HCT116 (cell line): ENCODE measurements at regions not wholly inside any gene's neighbourhood (a gene's known extent, or its start where the extent isn't known, plus 50 kb on each side); places are given as distances from the start of the nearest gene placed in this dataset.

ENCODE experiments used
- ATAC-seq: fragments of 200-7000 bp; cut with Tn5 transposase; 2 replicates; pipeline ENCODE4 v1.9.1; 2020; ENCODE audit warnings: mild to moderate bottlenecking, moderate library complexity
- BruUV-seq: library from RNA; stranded (reverse); fragments of 400-500 nt; replicated peaks from 2 replicates; lab custom pipeline; 2021; lab: Mats Ljungman, UMichigan
- CTCF ChIA-PET: fragments of 300-600 bp; sonication (Branson Sonifier 250); formaldehyde crosslinking; loops from one replicate; lab custom pipeline; 2021; ENCODE audit warnings: antibody characterized with exemption; lab: Charles Lee
- POLR2A ChIA-PET: fragments of 300-600, 350-600 bp; sonication (Branson Sonifier 250); formaldehyde crosslinking; loops from one replicate; lab custom pipeline; 2021; ENCODE audit warnings: antibody characterized with exemption; lab: Charles Lee
- RAD21 ChIA-PET, 2 experiments: fragments of 300-600 bp; sonication (Branson Sonifier 250); formaldehyde crosslinking; loops; one replicate each; lab custom pipeline; 2023; ENCODE audit warnings: low total read pairs in 2 of 2; ENCODE audit not compliant: uncharacterized antibody in 2 of 2, unreplicated experiment in 2 of 2, low non-redundant PET in 1 of 2; lab: Charles Lee
- DNase-seq: peaks from one replicate; pipeline ENCODE4 v3.0.0-alpha.2; 2010; ENCODE audit warnings: low read depth, low spot score
- H2AFZ ChIP-seq: fragments of 200-600 bp; shearing (Covaris generic), sonication (generic); 2 replicates; pipeline ENCODE4 v1.6.1; 2017; ENCODE audit warnings: low read depth, mixed run types, mixed read lengths, antibody characterized with exemption, low read length; ENCODE audit not compliant: poor library complexity, severe bottlenecking
- H3K27ac ChIP-seq: 2 replicates; pipeline ENCODE4 v1.5.1; 2012; ENCODE audit warnings: low read depth, low read length
- H3K27me3 ChIP-seq: fragments of 200-600 bp; sonication (generic); 2 replicates; pipeline ENCODE4 v1.6.1; 2016; ENCODE audit warnings: mixed run types, low read length, mixed read lengths; ENCODE audit not compliant: insufficient read depth
- H3K36me3 ChIP-seq, 2 experiments: fragments of 200-500 bp in 1 of 2; fragments of 200-600 bp in 1 of 2; sonication (Bioruptor generic) in 1 of 2; sonication (generic) in 1 of 2; 2 replicates each; pipeline versions ENCODE4 v1.5.1 to v1.6.1; 2014 to 2016; ENCODE audit warnings: low read length in 2 of 2, inconsistent platforms in 1 of 2, mixed read lengths in 1 of 2, mixed run types in 1 of 2; ENCODE audit not compliant: insufficient read depth in 2 of 2, control insufficient read depth in 1 of 2
- H3K4me1 ChIP-seq, 2 experiments: fragments of 200-600 bp in 1 of 2; sonication (generic) in 1 of 2; 2 replicates each; pipeline versions ENCODE4 v1.5.1 to v1.6.1; 2012 to 2017; ENCODE audit warnings: low read length in 2 of 2, inconsistent platforms in 1 of 2, mild to moderate bottlenecking in 1 of 2, mixed read lengths in 1 of 2, mixed run types in 1 of 2, moderate library complexity in 1 of 2; ENCODE audit not compliant: insufficient read depth in 2 of 2, control insufficient read depth in 1 of 2
- H3K4me2 ChIP-seq: fragments of 200-600 bp; sonication (generic); 2 replicates; pipeline ENCODE4 v1.6.1; 2017; ENCODE audit warnings: mixed run types, low read length, mixed read lengths
- H3K4me3 ChIP-seq, 2 experiments: fragments of 200-600 bp in 1 of 2; sonication (generic) in 1 of 2; replicated peaks in 1 of 2; 2 replicates each; pipeline ENCODE4 v1.5.1; 2011 to 2016; ENCODE audit warnings: low read length in 2 of 2, control low read depth in 1 of 2, low read depth in 1 of 2, mild to moderate bottlenecking in 1 of 2, mixed read lengths in 1 of 2, mixed run types in 1 of 2
- H3K79me2 ChIP-seq: fragments of 200-600 bp; sonication (generic); 2 replicates; pipeline ENCODE4 v1.6.1; 2017; ENCODE audit warnings: mild to moderate bottlenecking, mixed run types, low read length, moderate library complexity, mixed read lengths; ENCODE audit not compliant: insufficient read depth
- H3K9ac ChIP-seq: fragments of 200-600 bp; sonication (generic); 2 replicates; pipeline ENCODE4 v1.6.1; 2016; ENCODE audit warnings: low read length, mixed read lengths
- H3K9me2 ChIP-seq: fragments of 200-600 bp; sonication (generic), shearing (Covaris generic); 2 replicates; pipeline ENCODE4 v1.6.1; 2017; ENCODE audit warnings: mixed run types, mild to moderate bottlenecking, moderate library complexity; ENCODE audit not compliant: insufficient read depth
- H3K9me3 ChIP-seq, 2 experiments: fragments of 200-500 bp in 1 of 2; fragments of 200-600 bp in 1 of 2; sonication (Bioruptor generic) in 1 of 2; sonication (generic) in 1 of 2; 2 replicates each; pipeline ENCODE4 v1.6.1; 2014 to 2017; ENCODE audit warnings: low read length in 2 of 2, mixed read lengths in 2 of 2, inconsistent platforms in 1 of 2, low read depth in 1 of 2, mild to moderate bottlenecking in 1 of 2, mixed run types in 1 of 2, moderate library complexity in 1 of 2; ENCODE audit not compliant: control insufficient read depth in 1 of 2, insufficient read depth in 1 of 2
- H4K20me1 ChIP-seq: fragments of 200-600 bp; sonication (generic), shearing (Covaris generic); 2 replicates; pipeline ENCODE4 v1.6.1; 2017; ENCODE audit warnings: mixed run types, mild to moderate bottlenecking, moderate library complexity; ENCODE audit not compliant: insufficient read depth
- ATF3 ChIP-seq: IDR thresholded peaks from 2 replicates; pipeline ENCODE4 v1.6.1; 2012
- CEBPB ChIP-seq: IDR thresholded peaks from 2 replicates; pipeline ENCODE4 v1.6.1; 2012; ENCODE audit warnings: low read depth
- CTCF ChIP-seq, 3 experiments: fragments of 200-600 bp in 1 of 3; sonication (generic) in 1 of 3; IDR thresholded peaks in 2 of 3; conservative IDR thresholded peaks in 1 of 3; 2 replicates each; pipeline ENCODE4 v1.5.1; 2012 to 2017; ENCODE audit warnings: low read depth in 2 of 3, low read length in 2 of 3, antibody characterized with exemption in 1 of 3, borderline replicate concordance in 1 of 3, control low read depth in 1 of 3, mild to moderate bottlenecking in 1 of 3, mixed read lengths in 1 of 3, mixed run types in 1 of 3, moderate library complexity in 1 of 3; ENCODE audit not compliant: insufficient read depth in 1 of 3
- EZH2phosphoT487 ChIP-seq: fragments of 200-600 bp; IDR thresholded peaks from 2 replicates; pipeline ENCODE4 v1.6.1; 2018; ENCODE audit warnings: antibody characterized with exemption, borderline replicate concordance
- POLR2A ChIP-seq: IDR thresholded peaks from 2 replicates; pipeline ENCODE4 v1.7.0; 2011; ENCODE audit warnings: borderline replicate concordance; ENCODE audit not compliant: insufficient read depth, insufficient read length; ENCODE audit errors: extremely low read depth
- RAD21 ChIP-seq: IDR thresholded peaks from 2 replicates; pipeline ENCODE4 v1.6.1; 2012; ENCODE audit warnings: low read depth, mild to moderate bottlenecking
- SP1 ChIP-seq: IDR thresholded peaks from 2 replicates; pipeline ENCODE4 v1.6.1; 2012; ENCODE audit warnings: low read depth
- SRF ChIP-seq: IDR thresholded peaks from 2 replicates; pipeline ENCODE4 v1.6.1; 2012; ENCODE audit warnings: low read depth
- YY1 ChIP-seq: IDR thresholded peaks from 2 replicates; pipeline ENCODE4 v1.6.1; 2011; ENCODE audit warnings: low read length, low read depth, moderate library complexity, mild to moderate bottlenecking; ENCODE audit not compliant: insufficient replicate concordance; ENCODE audit errors: extremely low read depth
- ZFX ChIP-seq: fragments of 450-650 bp; IDR thresholded peaks from 2 replicates; pipeline ENCODE4 v1.6.1; 2017
- intact Hi-C: fragments of 100-400 bp; cut with micrococcal nuclease; formaldehyde crosslinking; loops from 2 replicates; pipeline ENCODE4 v1.10.0; 2022
- TF ChIP-seq, protein P1 (sequence below): IDR thresholded peaks from 2 replicates; pipeline ENCODE4 v1.6.1; 2011; ENCODE audit warnings: mild to moderate bottlenecking, low read length, moderate library complexity; ENCODE audit not compliant: insufficient replicate concordance; ENCODE audit errors: extremely low read depth

GRCh38 chr3:80618295-80619256 lies 850.8 kb upstream of the ROBO1 start:
- no TSS peak for BruUV-seq
- peaks cover 5 to 6% of the 10 kb centered on the region in 2 experiments; a peak in 2 of 4 replicates for H3K9me3 ChIP-seq
- H3K9ac ChIP-seq: no peak overlapping the region
- no peak overlapping the region for H3K4me3 ChIP-seq
- ChIA-PET CTCF (no interaction called here), POLR2A (no interaction called here), RAD21 (no interaction called here)
- H3K79me2 ChIP-seq: no peaks in the 10 kb centered on the region
- no peaks in the 10 kb centered on the region for H3K4me1 ChIP-seq
- DNase-seq (no peak), ATAC-seq (no peak)
- no peaks in the 10 kb centered on the region for H3K36me3 ChIP-seq
- no peaks in the 10 kb centered on the region for H3K27me3 ChIP-seq
- H3K27ac ChIP-seq: no peak overlapping the region
- no peaks in the 10 kb centered on the region for H4K20me1 ChIP-seq
- H3K4me2 ChIP-seq: no peak overlapping the region
- TF ChIP-seq CEBPB: no peak
- no peaks in the 10 kb centered on the region for H3K9me2 ChIP-seq
- intact Hi-C loops: no loop called here
- no peak overlapping the region for H2AFZ ChIP-seq

DNA sequence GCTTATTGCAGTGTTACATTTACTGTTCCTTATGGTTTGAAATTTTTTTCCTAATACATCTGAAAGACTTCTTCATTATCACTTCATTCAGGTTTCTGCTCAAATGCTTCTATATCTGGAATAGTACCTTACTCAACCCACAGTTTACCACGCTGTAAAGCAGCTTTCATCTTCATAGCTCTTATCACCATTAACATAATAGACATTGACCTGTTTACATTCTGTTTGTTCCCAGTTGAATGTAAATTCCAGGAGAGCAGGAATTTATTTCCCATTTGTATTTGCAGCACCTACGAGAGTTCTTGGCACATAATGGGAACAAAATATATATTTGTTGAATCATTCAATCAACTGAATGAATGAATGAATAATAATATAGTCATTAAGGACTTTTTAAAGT lies 844.6 kb upstream of the ROBO1 start:
- intact Hi-C loops: no loop called here
- Histone ChIP-seq H3K36me3 (no peaks in the 10 kb centered on the region), H3K9me2 (no peaks in the 10 kb centered on the region), H3K9me3 (peaks cover 4 to 7% of the 10 kb centered on the region in 2 experiments; a peak in 3 of 4 replicates), H3K9ac (no peak overlapping the region), H4K20me1 (no peaks in the 10 kb centered on the region), H2AFZ (no peak overlapping the region), H3K27ac (no peak overlapping the region), H3K4me3 (no peak overlapping the region), H3K27me3 (no peaks in the 10 kb centered on the region), H3K4me2 (no peak overlapping the region), H3K4me1 (no peaks in the 10 kb centered on the region), H3K79me2 (no peaks in the 10 kb centered on the region)
- DNase-seq: no peak
- no peak for ATAC-seq
- POLR2A ChIA-PET: no interaction called here
- no TSS peak for BruUV-seq
- CTCF ChIA-PET: no interaction called here
- RAD21 ChIA-PET: no interaction called here
- no peak for TF ChIP-seq EZH2phosphoT487
- TF ChIP-seq, protein P1, sequence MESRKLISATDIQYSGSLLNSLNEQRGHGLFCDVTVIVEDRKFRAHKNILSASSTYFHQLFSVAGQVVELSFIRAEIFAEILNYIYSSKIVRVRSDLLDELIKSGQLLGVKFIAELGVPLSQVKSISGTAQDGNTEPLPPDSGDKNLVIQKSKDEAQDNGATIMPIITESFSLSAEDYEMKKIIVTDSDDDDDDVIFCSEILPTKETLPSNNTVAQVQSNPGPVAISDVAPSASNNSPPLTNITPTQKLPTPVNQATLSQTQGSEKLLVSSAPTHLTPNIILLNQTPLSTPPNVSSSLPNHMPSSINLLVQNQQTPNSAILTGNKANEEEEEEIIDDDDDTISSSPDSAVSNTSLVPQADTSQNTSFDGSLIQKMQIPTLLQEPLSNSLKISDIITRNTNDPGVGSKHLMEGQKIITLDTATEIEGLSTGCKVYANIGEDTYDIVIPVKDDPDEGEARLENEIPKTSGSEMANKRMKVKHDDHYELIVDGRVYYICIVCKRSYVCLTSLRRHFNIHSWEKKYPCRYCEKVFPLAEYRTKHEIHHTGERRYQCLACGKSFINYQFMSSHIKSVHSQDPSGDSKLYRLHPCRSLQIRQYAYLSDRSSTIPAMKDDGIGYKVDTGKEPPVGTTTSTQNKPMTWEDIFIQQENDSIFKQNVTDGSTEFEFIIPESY: no peak
- no peak for TF ChIP-seq CTCF (IDR thresholded peaks at IDR 0.05 in 2 of 3, conservative IDR thresholded peaks at IDR 0.05 in 1 of 3; ENCODE audit: borderline replicate concordance in 1 of 3, insufficient read depth in 1 of 3, low read depth in 2 of 3, low read length in 2 of 3)
- no peak for TF ChIP-seq POLR2A
- TF ChIP-seq SP1: no peak
- TF ChIP-seq ZFX: no peak
- TF ChIP-seq YY1: no peak
- TF ChIP-seq SRF: no peak
- TF ChIP-seq ATF3: no peak
- no peak for TF ChIP-seq RAD21
